Fibroblast of lung (primary cell): ENCODE measurements at regions not wholly inside any gene's neighbourhood (a gene's known extent, or its start where the extent isn't known, plus 50 kb on each side); places are given as distances from the start of the nearest gene placed in this dataset.

Source experiments
- DNase-seq, 2 donors: peaks; one replicate each; pipeline versions ENCODE4 v3.0.0 to v3.0.0-alpha.2; 2010; ENCODE audit warnings: low read depth in 2 of 2
- H2AFZ ChIP-seq: 2 replicates; pipeline ENCODE4 v1.5.1; 2012; ENCODE audit warnings: low read length, control low read depth, inconsistent platforms
- H3K27ac ChIP-seq: 2 replicates; pipeline ENCODE4 v1.5.1; 2011; ENCODE audit warnings: low read length, control low read depth; ENCODE audit not compliant: insufficient read depth
- H3K27me3 ChIP-seq: 2 replicates; pipeline ENCODE4 v1.5.1; 2011; ENCODE audit warnings: mild to moderate bottlenecking, low read length; ENCODE audit not compliant: control insufficient read depth, insufficient read depth
- H3K36me3 ChIP-seq: 2 replicates; pipeline ENCODE4 v1.5.1; 2011; ENCODE audit warnings: low read length; ENCODE audit not compliant: control insufficient read depth, insufficient read depth
- H3K4me1 ChIP-seq: 2 replicates; pipeline ENCODE4 v1.5.1; 2011; ENCODE audit warnings: low read length; ENCODE audit not compliant: control insufficient read depth, insufficient read depth; ENCODE audit errors: extremely low read depth
- H3K4me2 ChIP-seq: 2 replicates; pipeline ENCODE4 v1.5.1; 2011; ENCODE audit warnings: low read length, control low read depth; ENCODE audit not compliant: insufficient read depth; ENCODE audit errors: extremely low read depth
- H3K4me3 ChIP-seq, 4 experiments: fragments of 200-600 bp in 1 of 4; sonication (generic) in 1 of 4; replicated peaks in 1 of 4; 2 replicates each; pipeline ENCODE4 v1.5.1; 2011 to 2016; ENCODE audit warnings: low read length in 4 of 4, low read depth in 3 of 4, mild to moderate bottlenecking in 3 of 4, control low read depth in 2 of 4, inconsistent platforms in 1 of 4, mixed read lengths in 1 of 4; ENCODE audit not compliant: insufficient read depth in 1 of 4; ENCODE audit errors: control extremely low read depth in 1 of 4
- H3K79me2 ChIP-seq: 2 replicates; pipeline ENCODE4 v1.5.1; 2012; ENCODE audit warnings: mild to moderate bottlenecking, low read length, inconsistent platforms; ENCODE audit not compliant: control insufficient read depth, insufficient read depth
- H3K9ac ChIP-seq: 2 replicates; pipeline ENCODE4 v1.5.1; 2011; ENCODE audit warnings: mild to moderate bottlenecking, low read length, control low read depth; ENCODE audit not compliant: insufficient read depth
- H3K9me3 ChIP-seq: 2 replicates; pipeline ENCODE4 v1.5.1; 2012; ENCODE audit warnings: low read depth, low read length; ENCODE audit not compliant: control insufficient read depth, insufficient read depth
- H4K20me1 ChIP-seq: 2 replicates; pipeline ENCODE4 v1.5.1; 2011; ENCODE audit warnings: low read length; ENCODE audit not compliant: control insufficient read depth, insufficient read depth; ENCODE audit errors: extremely low read depth
- EZH2 ChIP-seq: IDR thresholded peaks from 2 replicates; pipeline ENCODE4 v1.5.1; 2012; ENCODE audit warnings: low read length, control low read depth, mild to moderate bottlenecking; ENCODE audit errors: missing control alignments
- TF ChIP-seq, protein P1 (sequence below), 2 donors: IDR thresholded peaks in 1 of 2; conservative IDR thresholded peaks in 1 of 2; 1 replicate in 1 of 2; 2 replicates in 1 of 2; pipeline ENCODE4 v1.5.1; 2011 to 2012; ENCODE audit warnings: low read length in 2 of 2, control low read depth in 1 of 2, inconsistent platforms in 1 of 2, low read depth in 1 of 2, mild to moderate bottlenecking in 1 of 2

DNA sequence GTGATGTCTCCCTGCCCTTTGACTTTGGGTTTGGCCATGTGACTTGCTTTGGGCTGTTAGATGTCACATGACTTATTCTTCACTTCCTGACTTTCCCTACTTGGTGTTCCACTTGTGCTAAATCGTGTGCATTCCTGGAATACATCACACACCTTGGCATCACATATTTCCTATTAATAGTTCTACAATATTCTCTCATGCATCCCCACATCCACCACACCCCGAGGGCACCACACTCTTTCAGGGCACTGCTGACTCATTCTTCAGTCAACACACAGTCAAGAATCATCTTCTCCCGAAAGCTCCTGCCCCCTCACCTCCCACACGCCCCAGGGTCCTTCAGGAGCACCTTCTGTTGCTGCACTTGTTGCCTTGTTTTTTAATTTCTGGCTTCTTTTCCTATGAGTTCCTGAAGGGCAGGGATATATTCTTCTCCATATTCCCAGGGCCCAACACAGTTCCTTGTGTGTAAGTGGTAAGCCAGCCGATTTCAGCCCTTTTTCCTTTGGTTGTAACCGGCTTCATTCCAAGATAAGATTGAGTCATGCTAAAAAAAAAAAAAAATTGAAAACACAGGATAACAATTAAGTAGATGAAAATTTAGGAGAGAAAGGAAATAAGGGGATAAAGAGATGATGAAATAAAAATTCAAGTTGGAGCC lies 341.4 kb downstream of the SLC4A3 start:
- Histone ChIP-seq H3K9ac (no peak overlapping the region), H2AFZ (no peak overlapping the region), H3K27ac (peak overlapping the region; percentile 10), H3K4me1 (no peaks in the 10 kb centered on the region), H3K4me2 (peak overlapping the region; percentile 44), H3K27me3 (no peaks in the 10 kb centered on the region), H3K79me2 (no peaks in the 10 kb centered on the region), H3K36me3 (no peaks in the 10 kb centered on the region), H3K4me3 (no peak overlapping the region), H3K9me3 (no peaks in the 10 kb centered on the region), H4K20me1 (no peaks in the 10 kb centered on the region)
- DNase-seq = peak; percentile 14 to 71
- TF ChIP-seq EZH2 = no peak
- TF ChIP-seq, protein P1, sequence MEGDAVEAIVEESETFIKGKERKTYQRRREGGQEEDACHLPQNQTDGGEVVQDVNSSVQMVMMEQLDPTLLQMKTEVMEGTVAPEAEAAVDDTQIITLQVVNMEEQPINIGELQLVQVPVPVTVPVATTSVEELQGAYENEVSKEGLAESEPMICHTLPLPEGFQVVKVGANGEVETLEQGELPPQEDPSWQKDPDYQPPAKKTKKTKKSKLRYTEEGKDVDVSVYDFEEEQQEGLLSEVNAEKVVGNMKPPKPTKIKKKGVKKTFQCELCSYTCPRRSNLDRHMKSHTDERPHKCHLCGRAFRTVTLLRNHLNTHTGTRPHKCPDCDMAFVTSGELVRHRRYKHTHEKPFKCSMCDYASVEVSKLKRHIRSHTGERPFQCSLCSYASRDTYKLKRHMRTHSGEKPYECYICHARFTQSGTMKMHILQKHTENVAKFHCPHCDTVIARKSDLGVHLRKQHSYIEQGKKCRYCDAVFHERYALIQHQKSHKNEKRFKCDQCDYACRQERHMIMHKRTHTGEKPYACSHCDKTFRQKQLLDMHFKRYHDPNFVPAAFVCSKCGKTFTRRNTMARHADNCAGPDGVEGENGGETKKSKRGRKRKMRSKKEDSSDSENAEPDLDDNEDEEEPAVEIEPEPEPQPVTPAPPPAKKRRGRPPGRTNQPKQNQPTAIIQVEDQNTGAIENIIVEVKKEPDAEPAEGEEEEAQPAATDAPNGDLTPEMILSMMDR (conservative IDR thresholded peaks at IDR 0.05 in 1 of 2, IDR thresholded peaks at IDR 0.05 in 1 of 2; ENCODE audit: low read depth in 1 of 2, low read length in 2 of 2) = no peak

DNA sequence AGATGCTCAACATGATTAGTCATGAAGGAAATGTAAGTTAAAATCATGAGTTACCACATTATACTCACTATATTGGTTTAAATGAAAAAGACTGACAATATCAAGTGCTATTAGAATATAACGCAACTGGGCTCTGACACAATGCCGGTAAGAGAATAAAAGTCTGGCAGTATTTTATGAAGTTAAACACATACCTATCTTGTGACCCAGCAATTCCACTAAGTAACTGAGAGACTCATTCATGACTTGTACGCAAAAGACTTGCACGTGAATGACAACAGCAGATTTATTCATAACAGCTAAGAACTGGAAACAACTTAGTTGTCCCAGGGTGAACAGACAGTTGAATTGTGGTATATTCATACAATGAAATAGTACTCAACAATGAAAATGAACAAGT lies 342.1 kb downstream of the SLC4A3 start:
- Histone ChIP-seq H4K20me1 (no peaks in the 10 kb centered on the region), H3K9me3 (no peaks in the 10 kb centered on the region), H3K4me1 (no peaks in the 10 kb centered on the region), H3K4me2 (no peak overlapping the region), H3K79me2 (no peaks in the 10 kb centered on the region), H3K4me3 (no peak overlapping the region), H2AFZ (no peak overlapping the region), H3K36me3 (no peaks in the 10 kb centered on the region), H3K27me3 (no peaks in the 10 kb centered on the region), H3K27ac (peak overlapping the region; percentile 10), H3K9ac (no peak overlapping the region)
- TF ChIP-seq, protein P1 (conservative IDR thresholded peaks at IDR 0.05 in 1 of 2, IDR thresholded peaks at IDR 0.05 in 1 of 2; ENCODE audit: low read depth in 1 of 2, low read length in 2 of 2) = no peak
- no peak for TF ChIP-seq EZH2
- peak; percentile 64 to 91 for DNase-seq

DNA sequence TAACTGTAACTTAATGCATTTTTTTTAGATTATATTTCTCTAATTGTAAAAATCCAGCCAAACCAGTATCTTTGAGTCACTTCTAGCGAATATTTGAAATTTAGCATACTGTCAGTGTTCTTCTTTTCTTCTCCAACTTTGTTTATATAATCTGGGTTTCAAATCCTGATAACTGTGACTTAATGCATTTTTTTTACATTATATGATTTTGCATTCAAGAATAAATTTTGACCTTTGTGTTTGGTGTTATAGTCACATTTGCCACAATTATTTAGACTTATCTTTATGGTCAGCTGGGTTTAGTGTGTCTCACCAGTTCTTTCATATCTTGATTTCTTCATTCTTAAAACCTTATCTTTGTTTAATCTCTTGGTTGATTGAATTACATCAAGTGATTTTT lies 345.7 kb downstream of the SLC4A3 start:
- H3K4me2 ChIP-seq = no peak overlapping the region
- peak; percentile 57 to 78 for DNase-seq

More for the DNA sequence above, 345.7 kb downstream of the SLC4A3 start:
- Histone ChIP-seq H2AFZ (no peak overlapping the region), H3K27me3 (no peaks in the 10 kb centered on the region), H3K4me3 (no peak overlapping the region), H3K9ac (no peak overlapping the region), H3K79me2 (no peaks in the 10 kb centered on the region), H3K27ac (no peak overlapping the region), H3K9me3 (no peaks in the 10 kb centered on the region), H4K20me1 (no peaks in the 10 kb centered on the region), H3K4me1 (no peaks in the 10 kb centered on the region), H3K36me3 (no peaks in the 10 kb centered on the region)
- no peak for TF ChIP-seq EZH2
- TF ChIP-seq, protein P1 (conservative IDR thresholded peaks at IDR 0.05 in 1 of 2, IDR thresholded peaks at IDR 0.05 in 1 of 2; ENCODE audit: low read depth in 1 of 2, low read length in 2 of 2) = no peak
